Tibial nerve (tissue), 4 donors: ENCODE measurements at regions not wholly inside any gene's neighbourhood (a gene's known extent, or its start where the extent isn't known, plus 50 kb on each side); places are given as distances from the start of the nearest gene placed in this dataset.

Experiments
- CTCF ChIP-seq, 5 experiments: fragments of 200-600 bp in 3 of 5; fragments of 450-650 bp in 2 of 5; sonication (generic) in 3 of 5; IDR thresholded peaks; one replicate each; pipeline ENCODE4 v1.5.1; 2016 to 2019; ENCODE audit warnings: antibody characterized with exemption in 5 of 5, mild to moderate bottlenecking in 3 of 5, moderate library complexity in 2 of 5
- EP300 ChIP-seq, 2 donors: sonication (generic); formaldehyde crosslinking; IDR thresholded peaks; one replicate each; pipeline ENCODE4 v1.6.1; 2017; ENCODE audit warnings: antibody characterized with exemption in 2 of 2, mild to moderate bottlenecking in 1 of 2
- POLR2A ChIP-seq, 2 donors: fragments of 450-650 bp; IDR thresholded peaks; one replicate each; pipeline ENCODE4 v1.6.1; 2017; ENCODE audit warnings: antibody characterized with exemption in 2 of 2, mild to moderate bottlenecking in 2 of 2, moderate library complexity in 2 of 2

- TF ChIP-seq POLR2A (IDR thresholded peaks at IDR 0.05): no peak
- TF ChIP-seq CTCF (IDR thresholded peaks at IDR 0.05): no peak
- no peak for TF ChIP-seq EP300 (IDR thresholded peaks at IDR 0.05)
Observed at GRCh38 chr5:17147617-17148016, 69.8 kb upstream of the BASP1 start.
